HG02678 (cell line): ENCODE measurements at regions not wholly inside any gene's neighbourhood (a gene's known extent, or its start where the extent isn't known, plus 50 kb on each side); places are given as distances from the start of the nearest gene placed in this dataset.

ENCODE experiments used
- ATAC-seq: cut with Tn5 transposase; IDR thresholded peaks from one replicate; pipeline ENCODE4 v1.9.1; 2021; ENCODE audit warnings: mild to moderate bottlenecking, moderate library complexity; ENCODE audit not compliant: unreplicated experiment

DNA sequence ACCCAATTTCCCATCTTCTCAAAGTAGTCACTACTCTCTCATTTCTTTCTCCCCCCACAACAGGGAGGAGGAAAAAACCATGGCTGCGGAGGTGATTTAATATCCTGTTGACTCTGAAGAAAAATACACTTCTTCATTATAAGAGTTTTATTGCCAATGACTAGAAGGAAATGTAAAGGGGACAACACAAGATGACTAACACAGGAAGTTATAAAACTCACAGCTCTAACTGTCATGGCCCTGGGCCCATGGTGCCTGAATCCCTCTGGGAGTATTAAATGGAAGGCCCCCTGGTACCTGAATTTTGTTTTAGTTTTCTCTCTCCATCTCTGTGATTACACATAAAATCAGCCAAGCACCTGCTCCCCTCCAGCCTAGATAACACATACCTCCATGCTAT lies 352.8 kb upstream of the FAT3 start:
- ATAC-seq = no peak

DNA sequence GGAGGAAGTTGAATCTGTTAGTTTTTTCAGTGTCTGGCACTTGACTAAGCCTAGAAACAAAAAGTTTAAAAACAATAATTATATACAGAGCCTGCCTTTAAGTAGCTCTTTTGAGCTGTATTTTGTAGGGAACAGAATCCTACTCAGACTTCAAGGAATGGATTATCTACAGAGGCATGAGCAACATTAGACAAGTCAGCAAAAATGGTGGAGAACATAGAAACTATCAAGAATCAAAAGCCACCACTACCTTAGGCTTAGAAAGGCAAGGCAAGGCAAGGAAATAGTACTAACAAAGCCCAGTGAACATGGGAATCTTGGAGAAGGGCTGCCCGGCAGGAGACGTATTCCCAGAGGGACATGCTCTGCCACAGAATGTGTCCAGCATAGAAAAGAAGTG lies 353.6 kb upstream of the FAT3 start:
- ATAC-seq = no peak

- no peak for ATAC-seq
Measured at GRCh38 chr11:91869686-91870085, 354.9 kb upstream of the FAT3 start.

GRCh38 chr11:91866642-91867041 lies 358.0 kb upstream of the FAT3 start:
- ATAC-seq = no peak

- no peak for ATAC-seq
Measured at GRCh38 chr11:91860661-91861060, 364.0 kb upstream of the FAT3 start.

- no peak for ATAC-seq
Measured at GRCh38 chr11:91859666-91860065, 365.0 kb upstream of the FAT3 start.

DNA sequence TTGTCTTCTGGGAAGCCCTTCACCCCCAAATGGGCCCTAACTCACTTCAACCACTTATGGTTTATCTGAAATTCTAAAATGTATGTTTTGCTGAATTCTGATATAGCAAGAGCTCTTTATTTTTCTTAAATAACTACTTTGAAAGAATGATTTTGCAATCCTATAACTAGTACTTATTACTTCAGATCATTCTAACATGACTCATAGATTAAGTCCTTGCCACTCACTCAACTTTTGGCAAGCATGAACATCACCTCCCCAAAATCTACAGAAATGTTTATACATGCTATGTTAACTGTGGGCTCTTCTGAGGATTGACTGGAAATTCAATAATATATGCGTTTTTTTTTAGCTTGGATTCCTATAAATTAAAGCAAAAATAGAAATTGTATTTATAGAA lies 367.4 kb upstream of the FAT3 start:
- ATAC-seq = no peak

- ATAC-seq = no peak
Measured at GRCh38 chr11:91854780-91855179, 369.8 kb upstream of the FAT3 start.

DNA sequence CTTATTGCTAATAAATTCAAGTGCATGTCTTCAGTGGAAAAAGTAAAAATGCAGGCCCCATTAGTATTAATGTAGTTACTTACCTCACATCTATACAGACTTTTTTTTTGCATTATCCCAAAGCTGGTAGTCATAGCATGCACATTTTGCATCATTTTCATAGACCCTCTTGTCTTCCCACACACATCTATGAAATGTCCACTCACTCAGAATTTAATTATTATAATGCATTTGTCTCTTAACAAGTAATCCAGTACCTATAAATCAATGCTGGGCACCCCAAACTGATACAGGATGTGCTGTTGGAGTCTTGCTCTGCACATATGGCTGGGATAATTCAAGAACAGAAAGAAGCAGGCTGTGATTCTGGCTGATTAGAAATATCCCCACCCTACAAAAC lies 370.4 kb upstream of the FAT3 start:
- no peak for ATAC-seq

GRCh38 chr11:91851908-91852307 lies 372.7 kb upstream of the FAT3 start:
- no peak for ATAC-seq

- no peak for ATAC-seq
Measured at GRCh38 chr11:91850533-91851275, 373.9 kb upstream of the FAT3 start.

DNA sequence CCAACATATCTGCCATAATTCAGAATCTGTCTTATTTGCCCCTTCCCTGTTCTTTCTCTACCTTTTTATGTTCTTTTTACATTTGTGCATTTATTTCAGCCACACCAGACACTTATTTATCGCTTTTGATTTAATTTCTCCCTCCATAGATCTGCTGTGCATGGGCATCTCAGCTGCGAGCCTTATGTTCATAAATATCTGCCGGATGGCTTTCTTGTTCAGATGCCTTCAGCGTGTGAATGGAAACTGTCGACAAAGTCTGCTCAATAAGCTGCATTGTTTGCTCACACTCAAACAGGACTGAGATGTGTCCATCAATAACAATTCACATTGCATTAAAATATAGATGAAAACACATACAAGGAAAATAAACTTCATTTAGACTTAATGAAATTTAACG lies 374.6 kb upstream of the FAT3 start:
- no peak for ATAC-seq

GRCh38 chr11:91846649-91847048 lies 378.0 kb upstream of the FAT3 start:
- no peak for ATAC-seq

DNA sequence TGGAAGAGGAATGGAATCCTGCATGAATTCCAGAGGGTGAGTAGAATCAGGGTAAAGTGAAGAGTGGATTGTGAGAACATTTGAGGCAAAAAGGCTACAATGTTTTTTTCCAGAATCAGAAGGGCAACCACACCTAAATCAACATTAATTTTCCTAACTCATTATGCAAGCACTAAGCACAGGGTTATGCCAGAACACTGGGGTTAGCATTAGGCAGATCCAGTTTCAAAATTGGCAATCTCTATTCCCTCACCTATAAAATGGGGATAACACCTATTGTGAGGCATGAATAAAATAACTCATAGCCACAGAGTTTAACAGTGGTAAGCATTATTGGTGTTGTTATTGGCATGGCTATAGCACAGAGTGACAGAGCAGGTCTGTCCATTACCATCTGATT lies 378.6 kb upstream of the FAT3 start:
- no peak for ATAC-seq

GRCh38 chr11:91840640-91841240 lies 383.9 kb upstream of the FAT3 start:
- ATAC-seq = no peak

DNA sequence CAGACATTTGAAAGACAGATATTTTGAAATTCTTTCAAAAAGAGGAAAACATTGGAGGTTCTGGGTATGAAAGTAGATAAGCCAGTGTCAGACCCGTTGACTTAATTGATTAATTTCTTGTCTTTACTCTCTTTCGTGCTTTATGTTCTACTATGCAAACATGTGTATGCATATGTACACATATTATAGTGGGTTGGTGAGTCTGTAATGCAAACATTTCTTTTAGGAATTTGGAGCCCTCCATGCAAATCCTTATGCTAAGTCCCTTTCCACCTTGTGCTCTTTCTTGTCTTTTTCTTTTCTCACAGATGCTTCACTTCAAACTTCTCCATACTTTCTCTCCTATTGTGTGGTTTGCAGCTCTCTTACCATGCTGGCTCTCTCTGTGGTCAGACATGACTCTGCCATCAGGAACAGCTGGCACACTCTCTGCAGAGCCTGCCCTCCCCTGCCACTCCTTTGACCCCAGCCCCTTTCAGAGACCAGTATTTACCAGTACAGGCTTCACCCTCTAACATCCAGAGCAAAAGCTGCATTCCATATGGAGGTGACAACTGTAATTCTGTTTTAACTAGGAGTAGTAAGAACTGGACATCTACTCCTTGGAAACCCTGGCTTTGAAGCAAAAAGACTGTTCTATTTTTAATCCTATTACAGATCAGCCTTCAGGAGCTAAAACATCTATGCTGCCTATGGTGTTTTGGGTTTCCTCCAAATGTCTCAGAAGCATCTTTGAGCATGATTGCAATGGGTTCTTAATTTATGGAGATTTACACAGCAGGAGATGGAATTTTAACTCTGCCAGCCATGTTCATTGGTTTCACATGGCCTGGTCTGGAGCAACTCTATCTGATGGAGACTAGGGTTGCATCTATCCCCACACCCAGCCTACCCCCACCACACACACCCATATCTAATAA lies 386.9 kb upstream of the FAT3 start:
- no peak for ATAC-seq

DNA sequence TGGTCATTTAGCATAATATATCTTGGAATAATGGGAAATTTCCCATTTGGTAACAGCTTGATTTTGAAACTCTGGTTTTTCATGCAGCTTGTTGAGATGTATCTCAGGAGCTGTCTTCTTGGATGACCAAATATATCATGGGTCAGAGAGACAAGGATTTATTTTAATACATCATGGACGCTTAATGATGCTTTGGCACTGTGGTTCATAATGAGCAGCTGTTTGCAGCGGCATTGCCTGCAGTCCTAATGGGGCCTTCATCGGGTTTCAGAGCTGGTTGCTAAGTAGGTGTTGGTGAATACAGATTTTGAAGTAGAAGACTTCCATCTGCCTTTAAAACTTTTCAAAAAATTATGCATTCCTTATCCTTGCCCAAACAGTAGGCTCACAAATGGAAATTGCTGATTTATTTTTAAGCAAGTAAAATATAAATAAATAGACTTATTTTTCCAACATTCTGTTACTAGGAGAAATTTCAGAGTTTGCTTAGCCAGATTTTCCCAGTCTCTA lies 389.5 kb upstream of the FAT3 start:
- no peak for ATAC-seq

- no peak for ATAC-seq
Measured at GRCh38 chr11:91828901-91829300, 395.7 kb upstream of the FAT3 start.

GRCh38 chr11:91825777-91826176 lies 398.8 kb upstream of the FAT3 start:
- ATAC-seq = no peak

GRCh38 chr11:91823252-91823830 lies 401.3 kb upstream of the FAT3 start:
- ATAC-seq = no peak

- no peak for ATAC-seq
Measured at GRCh38 chr11:91822805-91823204, 401.8 kb upstream of the FAT3 start.
